H1 (cell line): ENCODE measurements at regions not wholly inside any gene's neighbourhood (a gene's known extent, or its start where the extent isn't known, plus 50 kb on each side); places are given as distances from the start of the nearest gene placed in this dataset.

ENCODE experiments used
- ASH2L ChIP-seq: fragments of 200-600, 300-600 bp; sonication (generic); IDR thresholded peaks from one replicate; pipeline ENCODE4 v1.7.1; 2017; ENCODE audit warnings: low read length
- CEBPB ChIP-seq: IDR thresholded peaks from 2 replicates; pipeline ENCODE4 v1.6.1; 2012; ENCODE audit warnings: low read depth, low read length
- CTCF ChIP-seq, 3 experiments: IDR thresholded peaks; 1 replicate in 2 of 3; 2 replicates in 1 of 3; pipeline versions ENCODE4 v1.5.1 to v1.6.1; 2011; ENCODE audit warnings: low read length in 3 of 3, mild to moderate bottlenecking in 3 of 3, inconsistent platforms in 2 of 3, low read depth in 1 of 3, moderate library complexity in 1 of 3; ENCODE audit not compliant: insufficient read depth in 1 of 3; ENCODE audit errors: control extremely low read depth in 1 of 3
- PHF8 ChIP-seq: fragments of 200-600 bp; sonication (generic); conservative IDR thresholded peaks from 2 replicates; pipeline ENCODE4 v1.7.1; 2012; ENCODE audit warnings: low read depth, mild to moderate bottlenecking, inconsistent platforms, low read length, moderate library complexity
- RFX5 ChIP-seq: IDR thresholded peaks from 2 replicates; pipeline ENCODE4 v1.6.1; 2011; ENCODE audit warnings: low read depth, low read length, improper control_type of control experiment, borderline replicate concordance
- ZNF274 ChIP-seq: IDR thresholded peaks from 2 replicates; pipeline ENCODE4 v1.7.0; 2012; ENCODE audit warnings: low read length, borderline replicate concordance; ENCODE audit errors: extremely low read depth

DNA sequence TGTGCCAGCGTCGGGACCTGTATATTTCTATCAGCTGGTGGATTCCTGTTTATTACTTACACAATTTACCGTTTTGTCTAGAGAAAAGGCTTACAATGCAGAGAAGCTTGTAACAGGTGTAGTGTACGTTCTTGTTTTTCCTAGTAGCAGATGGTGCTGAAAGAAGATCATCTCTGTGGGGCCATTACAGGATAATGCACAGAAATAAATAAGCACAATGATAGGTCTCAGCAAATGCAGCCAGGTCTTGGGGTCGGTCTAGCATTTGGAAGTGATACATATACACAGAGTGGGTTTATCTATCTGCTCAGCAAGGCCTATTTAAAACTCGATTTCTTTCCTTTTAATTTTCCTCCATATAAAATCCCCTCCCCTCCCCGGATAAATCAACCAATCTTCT lies 180.9 kb upstream of the LCORL start:
- no peak for TF ChIP-seq PHF8
- TF ChIP-seq ZNF274: no peak
- TF ChIP-seq CTCF (IDR thresholded peaks at IDR 0.05; ENCODE audit: control extremely low read depth in 1 of 3, insufficient read depth in 1 of 3, low read depth in 1 of 3, low read length in 3 of 3): no peak
- TF ChIP-seq CEBPB: no peak
- TF ChIP-seq RFX5: no peak
- no peak for TF ChIP-seq ASH2L
